GM21526 (cell line): ENCODE measurements at regions not wholly inside any gene's neighbourhood (a gene's known extent, or its start where the extent isn't known, plus 50 kb on each side); places are given as distances from the start of the nearest gene placed in this dataset.

Source experiments
- ATAC-seq: cut with Tn5 transposase; IDR thresholded peaks from one replicate; pipeline ENCODE4 v1.9.1; 2021; ENCODE audit warnings: moderate library complexity; ENCODE audit not compliant: unreplicated experiment, low FRiP score

- ATAC-seq, result no peak
Observed at GRCh38 chr13:53788286-53788685, 759.7 kb downstream of the OLFM4 start.

GRCh38 chr13:53800011-53800410 lies 771.4 kb downstream of the OLFM4 start:
- ATAC-seq, result no peak

- no peak for ATAC-seq
Observed at GRCh38 chr13:53807251-53807834, 778.7 kb downstream of the OLFM4 start.

- no peak for ATAC-seq
Observed at GRCh38 chr13:53821632-53822031, 793.0 kb downstream of the OLFM4 start.

GRCh38 chr13:53822136-53822535 lies 793.5 kb downstream of the OLFM4 start:
- ATAC-seq, result no peak

- no peak for ATAC-seq
Observed at GRCh38 chr13:53839461-53839860, 810.8 kb downstream of the OLFM4 start.

GRCh38 chr13:53844473-53845146 lies 816.0 kb downstream of the OLFM4 start:
- no peak for ATAC-seq

GRCh38 chr13:53847502-53847901 lies 818.9 kb downstream of the OLFM4 start:
- no peak for ATAC-seq

GRCh38 chr13:53848366-53848961 lies 819.9 kb downstream of the OLFM4 start:
- ATAC-seq, result no peak

GRCh38 chr13:53854321-53854720 lies 825.7 kb downstream of the OLFM4 start:
- ATAC-seq, result no peak

GRCh38 chr13:53856573-53857195 lies 828.1 kb downstream of the OLFM4 start:
- ATAC-seq, result no peak

- no peak for ATAC-seq
Observed at GRCh38 chr13:53863520-53863919, 834.9 kb downstream of the OLFM4 start.

GRCh38 chr13:53873558-53873957 lies 844.9 kb downstream of the OLFM4 start:
- no peak for ATAC-seq

GRCh38 chr13:53878861-53879260 lies 850.2 kb downstream of the OLFM4 start:
- no peak for ATAC-seq

GRCh38 chr13:53885997-53886396 lies 857.4 kb downstream of the OLFM4 start:
- ATAC-seq, result peak; percentile 59

GRCh38 chr13:53890696-53891095 lies 862.1 kb downstream of the OLFM4 start:
- ATAC-seq, result no peak

GRCh38 chr13:53901593-53901992 lies 873.0 kb downstream of the OLFM4 start:
- ATAC-seq, result peak; percentile 68

GRCh38 chr13:53907891-53908290 lies 879.3 kb downstream of the OLFM4 start:
- ATAC-seq, result no peak

- no peak for ATAC-seq
Observed at GRCh38 chr13:53920916-53921315, 892.3 kb downstream of the OLFM4 start.

- ATAC-seq, result no peak
Observed at GRCh38 chr13:53921473-53921872, 892.9 kb downstream of the OLFM4 start.

GRCh38 chr13:53941588-53942190 lies 913.1 kb downstream of the OLFM4 start:
- ATAC-seq, result no peak
